GM23338 (cell line): ENCODE measurements at regions not wholly inside any gene's neighbourhood (a gene's known extent, or its start where the extent isn't known, plus 50 kb on each side); places are given as distances from the start of the nearest gene placed in this dataset.

Source experiments
- ATAC-seq: fragments of 200-7000 bp; cut with Tn5 transposase; 3 replicates; pipeline ENCODE4 v1.9.1; 2020
- DNase-seq: peaks from one replicate; pipeline ENCODE4 v3.0.0-alpha.2; 2015; ENCODE audit warnings: low spot score
- H2AFZ ChIP-seq: fragments of 200-600 bp; sonication (generic); 2 replicates; pipeline ENCODE4 v1.8.0; 2016; ENCODE audit warnings: antibody characterized with exemption, mild to moderate bottlenecking, moderate library complexity
- H3F3A ChIP-seq: fragments of 200-600 bp; sonication (generic); replicated peaks from 2 replicates; pipeline ENCODE4 v1.8.0; 2017; ENCODE audit warnings: antibody characterized with exemption, mixed run types, low read depth
- H3K27ac ChIP-seq: fragments of 200-600 bp; sonication (generic); 2 replicates; pipeline ENCODE4 v1.6.1; 2016; ENCODE audit warnings: low read depth
- H3K27me3 ChIP-seq: fragments of 200-600 bp; sonication (generic); 2 replicates; pipeline ENCODE4 v1.8.0; 2016; ENCODE audit warnings: mild to moderate bottlenecking, mixed run types, moderate library complexity; ENCODE audit not compliant: insufficient read depth
- H3K36me3 ChIP-seq: fragments of 200-600 bp; sonication (generic); 2 replicates; pipeline ENCODE4 v1.8.0; 2016; ENCODE audit warnings: mild to moderate bottlenecking; ENCODE audit not compliant: insufficient read depth
- H3K4me1 ChIP-seq: fragments of 200-600 bp; sonication (generic); 2 replicates; pipeline ENCODE4 v1.8.0; 2016; ENCODE audit warnings: mild to moderate bottlenecking, moderate library complexity; ENCODE audit not compliant: insufficient read depth
- H3K4me2 ChIP-seq: fragments of 200-600 bp; sonication (generic); 2 replicates; pipeline ENCODE4 v1.7.1; 2017; ENCODE audit warnings: mixed run types
- H3K4me3 ChIP-seq: fragments of 200-600 bp; sonication (generic); 2 replicates; pipeline ENCODE4 v1.6.1; 2016; ENCODE audit warnings: mixed run types
- H3K79me2 ChIP-seq: fragments of 200-600 bp; sonication (generic); replicated peaks from 2 replicates; pipeline ENCODE4 v1.8.0; 2017; ENCODE audit warnings: mild to moderate bottlenecking; ENCODE audit not compliant: insufficient read depth
- H3K9me2 ChIP-seq: fragments of 200-600 bp; sonication (generic); 2 replicates; pipeline ENCODE4 v1.8.0; 2017; ENCODE audit not compliant: insufficient read depth
- H4K20me1 ChIP-seq: fragments of 200-600 bp; sonication (generic); replicated peaks from 2 replicates; pipeline ENCODE4 v1.8.0; 2017; ENCODE audit warnings: mild to moderate bottlenecking; ENCODE audit not compliant: insufficient read depth
- H3K27ac Mint-ChIP-seq: 2 replicates; pipeline ENCODE4 v1.8.0; 2020; ENCODE audit warnings: inconsistent platforms, mild to moderate bottlenecking, moderate library complexity, mixed read lengths
- H3K27me3 Mint-ChIP-seq: 3 replicates; pipeline ENCODE4 v1.8.0; 2022; ENCODE audit warnings: low read depth, mild to moderate bottlenecking, moderate library complexity, mixed read lengths, inconsistent platforms; ENCODE audit not compliant: insufficient read depth, poor library complexity
- H3K36me3 Mint-ChIP-seq: 3 replicates; pipeline ENCODE4 v1.8.0; 2021; ENCODE audit warnings: low read depth, mild to moderate bottlenecking, inconsistent platforms, moderate library complexity, mixed read lengths
- H3K4me1 Mint-ChIP-seq: 3 replicates; pipeline ENCODE4 v1.8.0; 2020; ENCODE audit warnings: mild to moderate bottlenecking, inconsistent platforms, mixed read lengths
- H3K4me3 Mint-ChIP-seq: 3 replicates; pipeline ENCODE4 v1.8.0; 2021; ENCODE audit warnings: moderate library complexity, mild to moderate bottlenecking, inconsistent platforms, mixed read lengths
- H3K9me3 Mint-ChIP-seq: 3 replicates; pipeline ENCODE4 v1.8.0; 2020; ENCODE audit warnings: moderate library complexity, mild to moderate bottlenecking, inconsistent platforms, mixed read lengths
- CREB1 ChIP-seq: fragments of 250-450 bp; sonication (Bioruptor Pico); IDR thresholded peaks from 2 replicates; pipeline ENCODE4 v1.5.0; 2020; ENCODE audit warnings: low read depth, mild to moderate bottlenecking, moderate library complexity
- ETS1 ChIP-seq: IDR thresholded peaks from 2 replicates; pipeline ENCODE4 v1.6.1; 2016; ENCODE audit warnings: antibody characterized with exemption
- EZH2phosphoT487 ChIP-seq: fragments of 200-600 bp; sonication (generic); IDR thresholded peaks from one replicate; pipeline ENCODE4 v1.8.1; 2018; ENCODE audit warnings: antibody characterized with exemption; ENCODE audit not compliant: unreplicated experiment
- JUNB ChIP-seq: IDR thresholded peaks from one replicate; pipeline ENCODE4 v1.6.1; 2016; ENCODE audit warnings: antibody characterized with exemption; ENCODE audit not compliant: unreplicated experiment
- STAT1 ChIP-seq: IDR thresholded peaks from one replicate; pipeline ENCODE4 v1.6.1; 2016; ENCODE audit warnings: antibody characterized with exemption; ENCODE audit not compliant: unreplicated experiment
- ZNF114 ChIP-seq: fragments of 250-450 bp; sonication (Bioruptor Pico); IDR thresholded peaks from 2 replicates; pipeline ENCODE4 v1.5.0; 2020; ENCODE audit warnings: mild to moderate bottlenecking, moderate library complexity
- ZNF331 ChIP-seq: fragments of 250-450 bp; sonication (Bioruptor Pico); IDR thresholded peaks from 2 replicates; pipeline ENCODE4 v1.5.0; 2020; ENCODE audit warnings: low read depth, mild to moderate bottlenecking, moderate library complexity
- ZNF462 ChIP-seq: fragments of 250-450 bp; sonication (Bioruptor Pico); IDR thresholded peaks from 2 replicates; pipeline ENCODE4 v1.5.0; 2020; ENCODE audit warnings: mild to moderate bottlenecking, moderate library complexity

- Histone ChIP-seq H3K27me3 (no peaks in the 10 kb centered on the region), H3K27ac (no peak overlapping the region), H3K4me1 (no peaks in the 10 kb centered on the region), H3K36me3 (peaks cover 6% of the 10 kb centered on the region; the same call in 1 of the 2 replicates), H4K20me1 (no peaks in the 10 kb centered on the region), H3K79me2 (no peaks in the 10 kb centered on the region), H2AFZ (no peak overlapping the region), H3K4me2 (no peak overlapping the region), H3K9me2 (0 out of 2 replicates have a peak, but pooled peaks cover 3% of the 10 kb centered on the region), H3F3A (no peaks in the 10 kb centered on the region), H3K4me3 (no peak overlapping the region)
- Mint-ChIP-seq H3K4me1 (no peaks in the 10 kb centered on the region), H3K4me3 (no peak overlapping the region), H3K27ac (no peak overlapping the region), H3K36me3 (peaks cover 17% of the 10 kb centered on the region), H3K27me3 (peaks cover 4% of the 10 kb centered on the region), H3K9me3 (peaks cover 19% of the 10 kb centered on the region)
- TF ChIP-seq ETS1 (no peak), ZNF331 (CRISPR knock-in tag) (no peak), EZH2phosphoT487 (no peak), STAT1 (no peak), CREB1 (CRISPR knock-in tag) (no peak)
- no peak for DNase-seq
- ATAC-seq: no peak
Observed at GRCh38 chr13:50726164-50726563, 117.3 kb downstream of the DLEU7 start.

- no peaks in the 10 kb centered on the region for H3K79me2 ChIP-seq
- no peak for ATAC-seq
- H3K4me1 Mint-ChIP-seq: no peaks in the 10 kb centered on the region
- no peak overlapping the region for H3K4me3 Mint-ChIP-seq
- DNase-seq: no peak
- peaks cover 22% of the 10 kb centered on the region for H3K36me3 Mint-ChIP-seq
- H3F3A ChIP-seq: no peaks in the 10 kb centered on the region
- H2AFZ ChIP-seq: no peak overlapping the region
- H3K9me3 Mint-ChIP-seq: peaks cover 27% of the 10 kb centered on the region
- no peak overlapping the region for H3K4me3 ChIP-seq
- 0 out of 2 replicates have a peak, but pooled peaks cover 3% of the 10 kb centered on the region for H3K9me2 ChIP-seq
- no peaks in the 10 kb centered on the region for H4K20me1 ChIP-seq
- H3K4me1 ChIP-seq: no peaks in the 10 kb centered on the region
- H3K27ac ChIP-seq: no peak overlapping the region
- peaks cover 6% of the 10 kb centered on the region; the same call in 1 of the 2 replicates for H3K36me3 ChIP-seq
- peaks cover 7% of the 10 kb centered on the region for H3K27me3 Mint-ChIP-seq
- H3K27me3 ChIP-seq: no peaks in the 10 kb centered on the region
- no peak overlapping the region for H3K27ac Mint-ChIP-seq
- H3K4me2 ChIP-seq: no peak overlapping the region
- TF ChIP-seq JUNB (no peak), ZNF462 (no peak), ZNF114 (CRISPR knock-in tag) (no peak)
Observed at GRCh38 chr13:50729177-50729576, 114.3 kb downstream of the DLEU7 start.
